Bronchial epithelial cell (primary cell): ENCODE measurements at regions not wholly inside any gene's neighbourhood (a gene's known extent, or its start where the extent isn't known, plus 50 kb on each side); places are given as distances from the start of the nearest gene placed in this dataset.

ENCODE experiments used
- DNase-seq: peaks from one replicate; pipeline ENCODE4 v3.0.0-alpha.2; 2010; ENCODE audit warnings: low read depth
- FAIRE-seq: peaks from 2 replicates; lab custom pipeline; 2011; peaks lifted over from hg19 to GRCh38; lab: Jason Lieb, UNC
- H3K27me3 ChIP-seq: 2 replicates; pipeline ENCODE4 v1.5.1; 2011; ENCODE audit warnings: low read length; ENCODE audit not compliant: control insufficient read depth, insufficient read depth
- H3K36me3 ChIP-seq: 2 replicates; pipeline ENCODE4 v1.5.1; 2011; ENCODE audit warnings: low read length; ENCODE audit not compliant: control insufficient read depth, insufficient read depth
- H3K4me3 ChIP-seq: 2 replicates; pipeline ENCODE4 v1.5.1; 2011; ENCODE audit warnings: mild to moderate bottlenecking, low read depth, low read length, control low read depth
- TF ChIP-seq, protein P1 (sequence below): IDR thresholded peaks from 2 replicates; pipeline ENCODE4 v1.5.1; 2011; ENCODE audit warnings: mild to moderate bottlenecking, moderate library complexity, low read length, control low read depth, inconsistent platforms; ENCODE audit not compliant: insufficient read depth, severe bottlenecking

GRCh38 chr14:86797075-86797351 is 1196.0 kb downstream of the GALC start:
- H3K4me3 ChIP-seq, result no peak overlapping the region
- DNase-seq, result no peak
- no peaks in the 10 kb centered on the region for H3K36me3 ChIP-seq
- no peaks in the 10 kb centered on the region for H3K27me3 ChIP-seq
- TF ChIP-seq, protein P1, sequence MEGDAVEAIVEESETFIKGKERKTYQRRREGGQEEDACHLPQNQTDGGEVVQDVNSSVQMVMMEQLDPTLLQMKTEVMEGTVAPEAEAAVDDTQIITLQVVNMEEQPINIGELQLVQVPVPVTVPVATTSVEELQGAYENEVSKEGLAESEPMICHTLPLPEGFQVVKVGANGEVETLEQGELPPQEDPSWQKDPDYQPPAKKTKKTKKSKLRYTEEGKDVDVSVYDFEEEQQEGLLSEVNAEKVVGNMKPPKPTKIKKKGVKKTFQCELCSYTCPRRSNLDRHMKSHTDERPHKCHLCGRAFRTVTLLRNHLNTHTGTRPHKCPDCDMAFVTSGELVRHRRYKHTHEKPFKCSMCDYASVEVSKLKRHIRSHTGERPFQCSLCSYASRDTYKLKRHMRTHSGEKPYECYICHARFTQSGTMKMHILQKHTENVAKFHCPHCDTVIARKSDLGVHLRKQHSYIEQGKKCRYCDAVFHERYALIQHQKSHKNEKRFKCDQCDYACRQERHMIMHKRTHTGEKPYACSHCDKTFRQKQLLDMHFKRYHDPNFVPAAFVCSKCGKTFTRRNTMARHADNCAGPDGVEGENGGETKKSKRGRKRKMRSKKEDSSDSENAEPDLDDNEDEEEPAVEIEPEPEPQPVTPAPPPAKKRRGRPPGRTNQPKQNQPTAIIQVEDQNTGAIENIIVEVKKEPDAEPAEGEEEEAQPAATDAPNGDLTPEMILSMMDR, result no peak
- FAIRE-seq, result no peak

DNA sequence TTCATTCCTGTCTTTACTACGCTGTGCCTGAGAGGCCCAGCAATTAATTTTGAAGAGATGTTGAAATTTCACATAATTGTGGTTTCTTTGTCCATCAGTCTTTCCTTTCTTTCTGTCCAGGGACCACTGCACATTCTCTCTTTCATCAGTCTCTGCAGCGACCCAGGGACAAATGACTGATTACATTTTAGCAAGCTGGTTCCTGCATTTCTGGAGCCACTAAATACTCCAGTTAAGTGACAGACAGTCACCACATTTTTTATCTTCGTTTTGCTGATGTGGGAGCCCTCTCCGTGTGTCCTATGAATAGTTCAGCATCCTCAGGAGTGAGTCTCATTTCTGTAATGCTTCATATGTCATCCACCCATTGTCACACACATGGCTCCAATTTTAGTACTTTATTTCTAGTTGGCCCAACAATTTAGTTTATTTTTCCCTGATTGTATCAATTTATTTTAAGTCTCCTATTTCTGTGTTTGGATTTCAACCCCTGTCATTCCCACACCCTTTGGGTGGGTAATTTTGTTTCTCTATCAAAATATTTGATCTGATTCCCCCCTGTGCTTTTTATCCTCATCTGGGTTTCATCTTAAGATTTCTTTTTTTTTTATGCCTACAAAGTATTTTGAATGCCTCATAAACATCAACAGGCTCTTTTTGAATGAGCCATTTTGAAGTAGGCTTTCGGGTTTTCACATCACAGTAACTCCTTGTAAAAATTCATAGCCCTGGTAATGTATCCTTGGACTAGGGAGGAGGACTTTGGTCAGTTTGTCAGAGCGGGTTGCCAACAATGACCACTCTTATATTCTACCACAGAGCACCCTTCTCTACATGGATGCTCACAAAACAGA is 1196.5 kb downstream of the GALC start:
- H3K36me3 ChIP-seq, result no peaks in the 10 kb centered on the region
- DNase-seq, result no peak
- H3K4me3 ChIP-seq, result no peak overlapping the region
- no peaks in the 10 kb centered on the region for H3K27me3 ChIP-seq
- TF ChIP-seq, protein P1, result no peak
- FAIRE-seq, result no peak

- no peaks in the 10 kb centered on the region for H3K36me3 ChIP-seq
- H3K27me3 ChIP-seq, result no peaks in the 10 kb centered on the region
- no peak for FAIRE-seq
- no peak for DNase-seq
- TF ChIP-seq, protein P1, result no peak
- H3K4me3 ChIP-seq, result no peak overlapping the region
These were observed 1198.3 kb downstream of the GALC start for GRCh38 chr14:86794689-86795088.

DNA sequence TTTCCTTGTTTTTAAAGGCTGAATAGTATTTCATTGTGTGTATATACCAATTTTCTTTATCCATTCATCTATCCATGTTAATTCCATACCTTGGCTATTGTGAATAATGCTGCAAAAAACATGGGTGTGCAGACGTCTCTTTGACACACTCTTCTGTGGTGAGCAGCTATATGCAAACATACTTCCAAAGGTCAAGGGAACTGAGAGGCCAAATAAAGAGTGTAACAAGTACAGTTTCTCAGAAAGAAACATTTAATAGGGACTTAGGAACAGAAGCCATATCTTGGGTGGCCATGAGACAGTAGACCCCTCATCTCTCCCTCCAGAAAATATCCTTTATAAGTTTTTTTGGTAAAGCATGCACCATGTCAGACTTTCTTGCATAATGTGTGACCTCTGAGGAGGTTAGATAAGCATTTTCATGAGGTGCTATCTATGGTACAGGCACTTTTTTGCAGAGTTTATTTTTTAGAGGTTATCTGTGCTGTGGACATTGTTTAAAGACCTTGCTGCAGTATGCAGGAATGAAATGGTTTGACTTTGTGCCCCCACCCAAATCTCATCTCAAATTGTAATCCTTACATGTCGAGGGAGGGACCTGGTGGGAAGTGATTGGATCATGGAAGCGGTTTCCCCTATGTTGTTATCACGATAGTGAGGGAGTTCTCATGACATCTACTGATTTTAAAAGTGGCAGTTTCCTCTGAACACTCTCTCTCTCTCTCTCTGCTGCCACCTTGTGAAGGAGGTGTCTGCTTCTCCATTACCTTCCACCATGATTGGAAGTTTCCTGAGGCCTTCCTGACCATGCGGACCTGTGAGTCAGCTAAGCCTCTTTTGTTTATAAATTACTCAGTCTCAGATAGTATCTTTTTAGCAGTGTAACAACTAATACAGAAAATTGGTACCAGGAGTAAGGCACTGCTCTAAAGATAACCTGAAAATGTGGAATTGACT is 1202.3 kb downstream of the GALC start:
- FAIRE-seq (no peak), DNase-seq (peak; percentile 7)
- Histone ChIP-seq H3K4me3 (no peak overlapping the region), H3K36me3 (no peaks in the 10 kb centered on the region), H3K27me3 (no peaks in the 10 kb centered on the region)
- TF ChIP-seq, protein P1, result no peak

GRCh38 chr14:86788224-86788623 is 1204.8 kb downstream of the GALC start:
- Histone ChIP-seq H3K36me3 (no peaks in the 10 kb centered on the region), H3K4me3 (no peak overlapping the region), H3K27me3 (no peaks in the 10 kb centered on the region)
- no peak for FAIRE-seq
- DNase-seq, result peak; percentile 2
- TF ChIP-seq, protein P1, result no peak
